ENCODE measurements at regions not wholly inside any gene's neighbourhood (a gene's known extent, or its start where the extent isn't known, plus 50 kb on each side); places are given as distances from the start of the nearest gene placed in this dataset.

DNA sequence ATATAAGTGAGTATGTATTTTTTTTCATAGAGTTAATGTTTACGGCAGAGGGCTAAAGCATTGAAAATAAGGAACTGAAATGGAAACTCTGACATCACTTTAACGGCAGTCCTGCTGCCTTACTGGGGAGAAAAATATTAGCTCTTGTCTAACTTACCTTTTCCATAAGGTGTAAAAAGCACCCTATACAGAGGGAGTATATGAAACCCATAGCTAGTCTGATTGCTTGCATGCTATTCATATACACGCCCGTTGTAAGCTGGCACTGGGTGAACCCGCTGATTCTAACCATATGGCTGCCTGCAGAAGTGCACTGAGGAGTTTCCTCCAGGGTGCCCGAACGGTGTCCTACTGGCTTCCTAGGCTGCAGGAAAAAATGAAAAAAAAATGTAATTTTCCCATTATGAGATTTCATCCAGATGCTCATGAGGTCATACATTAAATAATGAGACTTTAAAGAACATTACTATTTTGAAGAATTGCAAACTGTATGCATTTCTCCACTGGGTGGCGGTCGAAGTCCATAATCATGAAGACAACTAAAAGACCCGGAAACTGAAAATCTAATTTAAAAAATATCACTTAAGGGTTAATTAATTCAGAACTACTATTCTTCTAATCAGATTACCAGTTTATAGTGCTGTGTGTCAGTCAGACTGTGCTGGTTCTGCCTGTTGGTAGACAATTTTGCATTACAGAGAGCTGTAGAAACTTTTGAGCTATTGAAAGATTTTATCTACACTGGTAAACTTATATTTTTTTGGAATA is 144.7 kb downstream of the ALX1 start:
- TF ChIP-seq, protein P1, sequence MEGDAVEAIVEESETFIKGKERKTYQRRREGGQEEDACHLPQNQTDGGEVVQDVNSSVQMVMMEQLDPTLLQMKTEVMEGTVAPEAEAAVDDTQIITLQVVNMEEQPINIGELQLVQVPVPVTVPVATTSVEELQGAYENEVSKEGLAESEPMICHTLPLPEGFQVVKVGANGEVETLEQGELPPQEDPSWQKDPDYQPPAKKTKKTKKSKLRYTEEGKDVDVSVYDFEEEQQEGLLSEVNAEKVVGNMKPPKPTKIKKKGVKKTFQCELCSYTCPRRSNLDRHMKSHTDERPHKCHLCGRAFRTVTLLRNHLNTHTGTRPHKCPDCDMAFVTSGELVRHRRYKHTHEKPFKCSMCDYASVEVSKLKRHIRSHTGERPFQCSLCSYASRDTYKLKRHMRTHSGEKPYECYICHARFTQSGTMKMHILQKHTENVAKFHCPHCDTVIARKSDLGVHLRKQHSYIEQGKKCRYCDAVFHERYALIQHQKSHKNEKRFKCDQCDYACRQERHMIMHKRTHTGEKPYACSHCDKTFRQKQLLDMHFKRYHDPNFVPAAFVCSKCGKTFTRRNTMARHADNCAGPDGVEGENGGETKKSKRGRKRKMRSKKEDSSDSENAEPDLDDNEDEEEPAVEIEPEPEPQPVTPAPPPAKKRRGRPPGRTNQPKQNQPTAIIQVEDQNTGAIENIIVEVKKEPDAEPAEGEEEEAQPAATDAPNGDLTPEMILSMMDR (IDR thresholded peaks at IDR 0.05; ENCODE audit: low read depth, low read length) = peak; percentile 45
- TF ChIP-seq, protein P2, sequence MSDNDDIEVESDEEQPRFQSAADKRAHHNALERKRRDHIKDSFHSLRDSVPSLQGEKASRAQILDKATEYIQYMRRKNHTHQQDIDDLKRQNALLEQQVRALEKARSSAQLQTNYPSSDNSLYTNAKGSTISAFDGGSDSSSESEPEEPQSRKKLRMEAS (IDR thresholded peaks at IDR 0.05; ENCODE audit: low read depth, low read length) = no peak
- TF ChIP-seq POLR2A (IDR thresholded peaks at IDR 0.05; ENCODE audit: extremely low read depth, insufficient read length) (no peak), MYC (IDR thresholded peaks at IDR 0.05; ENCODE audit: low read depth, low read length) (no peak)
